B cell (primary cell): ENCODE measurements at regions not wholly inside any gene's neighbourhood (a gene's known extent, or its start where the extent isn't known, plus 50 kb on each side); places are given as distances from the start of the nearest gene placed in this dataset.

Experiments used
- CTCF ChIP-seq: fragments of 200-600 bp; IDR thresholded peaks from one replicate; pipeline ENCODE4 v1.8.0; 2022; ENCODE audit warnings: antibody characterized with exemption, mild to moderate bottlenecking
- EZH2 ChIP-seq: IDR thresholded peaks from 2 replicates; pipeline ENCODE4 v1.6.1; 2012; ENCODE audit warnings: borderline replicate concordance, low read depth, mild to moderate bottlenecking, moderate library complexity, low read length; ENCODE audit not compliant: insufficient read depth, poor library complexity, severe bottlenecking

- TF ChIP-seq CTCF (no peak), EZH2 (no peak)
Measured at GRCh38 chr2:222760301-222760897, 88.9 kb downstream of the MOGAT1 start.
